GM23338 (cell line): ENCODE measurements at regions not wholly inside any gene's neighbourhood (a gene's known extent, or its start where the extent isn't known, plus 50 kb on each side); places are given as distances from the start of the nearest gene placed in this dataset.

Experiments
- ATAC-seq: fragments of 200-7000 bp; cut with Tn5 transposase; 3 replicates; pipeline ENCODE4 v1.9.1; 2020
- DNase-seq: peaks from one replicate; pipeline ENCODE4 v3.0.0-alpha.2; 2015; ENCODE audit warnings: low spot score
- H2AFZ ChIP-seq: fragments of 200-600 bp; sonication (generic); 2 replicates; pipeline ENCODE4 v1.8.0; 2016; ENCODE audit warnings: antibody characterized with exemption, mild to moderate bottlenecking, moderate library complexity
- H3F3A ChIP-seq: fragments of 200-600 bp; sonication (generic); replicated peaks from 2 replicates; pipeline ENCODE4 v1.8.0; 2017; ENCODE audit warnings: antibody characterized with exemption, mixed run types, low read depth
- H3K27ac ChIP-seq: fragments of 200-600 bp; sonication (generic); 2 replicates; pipeline ENCODE4 v1.6.1; 2016; ENCODE audit warnings: low read depth
- H3K27me3 ChIP-seq: fragments of 200-600 bp; sonication (generic); 2 replicates; pipeline ENCODE4 v1.8.0; 2016; ENCODE audit warnings: mild to moderate bottlenecking, mixed run types, moderate library complexity; ENCODE audit not compliant: insufficient read depth
- H3K36me3 ChIP-seq: fragments of 200-600 bp; sonication (generic); 2 replicates; pipeline ENCODE4 v1.8.0; 2016; ENCODE audit warnings: mild to moderate bottlenecking; ENCODE audit not compliant: insufficient read depth
- H3K4me1 ChIP-seq: fragments of 200-600 bp; sonication (generic); 2 replicates; pipeline ENCODE4 v1.8.0; 2016; ENCODE audit warnings: mild to moderate bottlenecking, moderate library complexity; ENCODE audit not compliant: insufficient read depth
- H3K4me2 ChIP-seq: fragments of 200-600 bp; sonication (generic); 2 replicates; pipeline ENCODE4 v1.7.1; 2017; ENCODE audit warnings: mixed run types
- H3K4me3 ChIP-seq: fragments of 200-600 bp; sonication (generic); 2 replicates; pipeline ENCODE4 v1.6.1; 2016; ENCODE audit warnings: mixed run types
- H3K79me2 ChIP-seq: fragments of 200-600 bp; sonication (generic); replicated peaks from 2 replicates; pipeline ENCODE4 v1.8.0; 2017; ENCODE audit warnings: mild to moderate bottlenecking; ENCODE audit not compliant: insufficient read depth
- H3K9me2 ChIP-seq: fragments of 200-600 bp; sonication (generic); 2 replicates; pipeline ENCODE4 v1.8.0; 2017; ENCODE audit not compliant: insufficient read depth
- H4K20me1 ChIP-seq: fragments of 200-600 bp; sonication (generic); replicated peaks from 2 replicates; pipeline ENCODE4 v1.8.0; 2017; ENCODE audit warnings: mild to moderate bottlenecking; ENCODE audit not compliant: insufficient read depth
- H3K27ac Mint-ChIP-seq: 2 replicates; pipeline ENCODE4 v1.8.0; 2020; ENCODE audit warnings: inconsistent platforms, mild to moderate bottlenecking, moderate library complexity, mixed read lengths
- H3K27me3 Mint-ChIP-seq: 3 replicates; pipeline ENCODE4 v1.8.0; 2022; ENCODE audit warnings: low read depth, mild to moderate bottlenecking, moderate library complexity, mixed read lengths, inconsistent platforms; ENCODE audit not compliant: insufficient read depth, poor library complexity
- H3K36me3 Mint-ChIP-seq: 3 replicates; pipeline ENCODE4 v1.8.0; 2021; ENCODE audit warnings: low read depth, mild to moderate bottlenecking, inconsistent platforms, moderate library complexity, mixed read lengths
- H3K4me1 Mint-ChIP-seq: 3 replicates; pipeline ENCODE4 v1.8.0; 2020; ENCODE audit warnings: mild to moderate bottlenecking, inconsistent platforms, mixed read lengths
- H3K4me3 Mint-ChIP-seq: 3 replicates; pipeline ENCODE4 v1.8.0; 2021; ENCODE audit warnings: moderate library complexity, mild to moderate bottlenecking, inconsistent platforms, mixed read lengths
- H3K9me3 Mint-ChIP-seq: 3 replicates; pipeline ENCODE4 v1.8.0; 2020; ENCODE audit warnings: moderate library complexity, mild to moderate bottlenecking, inconsistent platforms, mixed read lengths
- CREB1 ChIP-seq: fragments of 250-450 bp; sonication (Bioruptor Pico); IDR thresholded peaks from 2 replicates; pipeline ENCODE4 v1.5.0; 2020; ENCODE audit warnings: low read depth, mild to moderate bottlenecking, moderate library complexity
- CTCF ChIP-seq, 2 experiments: fragments of 200-600 bp in 1 of 2; sonication (generic) in 1 of 2; conservative IDR thresholded peaks; 2 replicates each; pipeline versions ENCODE4 v1.5.1 to v1.6.1; 2016 to 2017; ENCODE audit warnings: antibody characterized with exemption in 2 of 2, low read depth in 2 of 2, mild to moderate bottlenecking in 2 of 2, moderate library complexity in 1 of 2
- ETS1 ChIP-seq: IDR thresholded peaks from 2 replicates; pipeline ENCODE4 v1.6.1; 2016; ENCODE audit warnings: antibody characterized with exemption
- EZH2 ChIP-seq: fragments of 200-600 bp; sonication (generic); IDR thresholded peaks from one replicate; pipeline ENCODE4 v1.8.0; 2017; ENCODE audit warnings: antibody characterized with exemption, mild to moderate bottlenecking, low read depth; ENCODE audit not compliant: unreplicated experiment
- EZH2phosphoT487 ChIP-seq: fragments of 200-600 bp; sonication (generic); IDR thresholded peaks from one replicate; pipeline ENCODE4 v1.8.1; 2018; ENCODE audit warnings: antibody characterized with exemption; ENCODE audit not compliant: unreplicated experiment
- JUNB ChIP-seq: IDR thresholded peaks from one replicate; pipeline ENCODE4 v1.6.1; 2016; ENCODE audit warnings: antibody characterized with exemption; ENCODE audit not compliant: unreplicated experiment
- NANOG ChIP-seq: IDR thresholded peaks from 2 replicates; pipeline ENCODE4 v1.6.1; 2016; ENCODE audit warnings: antibody characterized with exemption, borderline replicate concordance
- POLR2AphosphoS5 ChIP-seq: IDR thresholded peaks from 2 replicates; pipeline ENCODE4 v1.6.1; 2016; ENCODE audit warnings: antibody characterized with exemption, low read depth
- REST ChIP-seq: IDR thresholded peaks from one replicate; pipeline ENCODE4 v1.6.1; 2018; ENCODE audit warnings: antibody characterized with exemption; ENCODE audit not compliant: unreplicated experiment
- STAT1 ChIP-seq: IDR thresholded peaks from one replicate; pipeline ENCODE4 v1.6.1; 2016; ENCODE audit warnings: antibody characterized with exemption; ENCODE audit not compliant: unreplicated experiment
- ZNF114 ChIP-seq: fragments of 250-450 bp; sonication (Bioruptor Pico); IDR thresholded peaks from 2 replicates; pipeline ENCODE4 v1.5.0; 2020; ENCODE audit warnings: mild to moderate bottlenecking, moderate library complexity
- ZNF331 ChIP-seq: fragments of 250-450 bp; sonication (Bioruptor Pico); IDR thresholded peaks from 2 replicates; pipeline ENCODE4 v1.5.0; 2020; ENCODE audit warnings: low read depth, mild to moderate bottlenecking, moderate library complexity
- ZNF462 ChIP-seq: fragments of 250-450 bp; sonication (Bioruptor Pico); IDR thresholded peaks from 2 replicates; pipeline ENCODE4 v1.5.0; 2020; ENCODE audit warnings: mild to moderate bottlenecking, moderate library complexity

GRCh38 chr4:123167931-123168330 is 228.7 kb upstream of the SPRY1 start (continued):
- no peak for TF ChIP-seq ZNF462 (CRISPR knock-in tag)
- TF ChIP-seq CTCF (conservative IDR thresholded peaks at IDR 0.05; ENCODE audit: low read depth in 2 of 2), result no peak
- TF ChIP-seq ETS1, result no peak
- TF ChIP-seq STAT1, result no peak

GRCh38 chr4:123168812-123169211 is 227.8 kb upstream of the SPRY1 start:
- Histone ChIP-seq H3F3A (no peaks in the 10 kb centered on the region), H3K27ac (no peak overlapping the region), H3K27me3 (no peaks in the 10 kb centered on the region), H3K79me2 (no peaks in the 10 kb centered on the region), H3K4me1 (no peaks in the 10 kb centered on the region), H3K9me2 (no peaks in the 10 kb centered on the region), H3K4me2 (no peak overlapping the region), H3K36me3 (no peaks in the 10 kb centered on the region), H4K20me1 (no peaks in the 10 kb centered on the region), H2AFZ (no peak overlapping the region), H3K4me3 (no peak overlapping the region)
- Mint-ChIP-seq H3K36me3 (peaks cover 5% of the 10 kb centered on the region; the same call in 1 of the 3 replicates), H3K27me3 (no peaks in the 10 kb centered on the region), H3K4me1 (peaks cover 3% of the 10 kb centered on the region; the same call in 2 of the 3 replicates), H3K27ac (peak overlapping the region; percentile 62; the same call in 1 of the 2 replicates), H3K9me3 (no peaks in the 10 kb centered on the region; the same call in 2 of the 3 replicates), H3K4me3 (no peak overlapping the region)
- DNase-seq (no peak), ATAC-seq (no peak)
- no peak for TF ChIP-seq JUNB
- TF ChIP-seq CREB1 (CRISPR knock-in tag), result no peak
- no peak for TF ChIP-seq REST
- no peak for TF ChIP-seq EZH2
- no peak for TF ChIP-seq POLR2AphosphoS5
- no peak for TF ChIP-seq EZH2phosphoT487
- no peak for TF ChIP-seq STAT1
- TF ChIP-seq ZNF331 (CRISPR knock-in tag), result no peak
- TF ChIP-seq ZNF114 (CRISPR knock-in tag), result no peak
- TF ChIP-seq NANOG, result no peak
